ENCODE measurements at regions not wholly inside any gene's neighbourhood (a gene's known extent, or its start where the extent isn't known, plus 50 kb on each side); places are given as distances from the start of the nearest gene placed in this dataset.

GRCh38 chr14:87852107-87852506, 140.9 kb downstream of the GALC start:
- TF ChIP-seq CTCF (IDR thresholded peaks at IDR 0.05; ENCODE audit: low read depth, low read length, missing input control) (no peak), YY1 (IDR thresholded peaks at IDR 0.05) (no peak), GABPA (IDR thresholded peaks at IDR 0.05 in 1 of 2, conservative IDR thresholded peaks at IDR 0.05 in 1 of 2) (no peak), MAX (IDR thresholded peaks at IDR 0.05) (no peak), TAF1 (conservative IDR thresholded peaks at IDR 0.05) (no peak), RAD21 (IDR thresholded peaks at IDR 0.05) (no peak), SP1 (IDR thresholded peaks at IDR 0.05) (no peak), REST (IDR thresholded peaks at IDR 0.05) (no peak)
